Ureter (tissue), 1 donor: ENCODE measurements at regions not wholly inside any gene's neighbourhood (a gene's known extent, or its start where the extent isn't known, plus 50 kb on each side); places are given as distances from the start of the nearest gene placed in this dataset.

Experiments
- DNase-seq: peaks from one replicate; pipeline ENCODE4 v3.0.0-alpha.2; 2020; ENCODE audit warnings: low spot score
- donor health status: DM: yes; HTN: yes; CAD: no.

DNA sequence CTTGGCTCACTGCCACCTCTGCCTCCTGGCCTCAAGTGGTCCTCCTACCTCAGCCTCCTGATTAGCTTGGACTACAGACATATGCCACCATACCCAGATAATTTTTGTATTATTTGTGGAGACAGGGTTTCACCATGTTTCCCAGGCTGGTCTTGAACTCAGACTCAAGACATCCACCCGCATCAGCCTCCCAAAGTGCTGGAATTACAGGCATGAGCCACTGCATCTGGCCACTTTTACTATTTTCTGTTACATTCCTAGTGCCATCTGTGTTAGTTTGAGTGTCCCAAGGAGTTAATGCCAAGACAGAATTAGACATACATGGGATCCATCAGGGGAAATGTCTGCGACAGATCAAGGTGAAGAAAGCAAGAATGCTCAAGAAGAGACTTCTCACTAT lies 288.2 kb upstream of the CTSO start:
- DNase-seq, result no peak

DNA sequence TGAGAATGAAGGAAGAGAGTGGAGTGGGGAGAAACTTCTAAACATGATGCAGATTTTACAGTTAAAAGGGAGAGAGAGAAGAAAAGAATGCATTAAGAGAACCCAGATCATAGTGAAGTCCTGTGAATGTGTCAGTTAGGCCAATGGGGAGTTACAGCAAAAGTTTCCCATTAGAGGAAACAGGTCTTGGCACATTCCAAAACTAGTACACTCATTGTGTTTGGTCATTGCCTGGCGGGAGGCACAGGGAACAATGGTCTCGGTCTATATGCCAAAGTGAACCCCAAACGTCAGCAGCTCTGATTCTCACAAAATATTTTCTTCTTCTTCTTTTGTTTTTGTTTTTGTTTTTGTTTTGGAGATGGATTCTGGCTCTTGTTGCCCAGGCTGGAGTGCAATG lies 284.5 kb upstream of the CTSO start:
- DNase-seq, result no peak

DNA sequence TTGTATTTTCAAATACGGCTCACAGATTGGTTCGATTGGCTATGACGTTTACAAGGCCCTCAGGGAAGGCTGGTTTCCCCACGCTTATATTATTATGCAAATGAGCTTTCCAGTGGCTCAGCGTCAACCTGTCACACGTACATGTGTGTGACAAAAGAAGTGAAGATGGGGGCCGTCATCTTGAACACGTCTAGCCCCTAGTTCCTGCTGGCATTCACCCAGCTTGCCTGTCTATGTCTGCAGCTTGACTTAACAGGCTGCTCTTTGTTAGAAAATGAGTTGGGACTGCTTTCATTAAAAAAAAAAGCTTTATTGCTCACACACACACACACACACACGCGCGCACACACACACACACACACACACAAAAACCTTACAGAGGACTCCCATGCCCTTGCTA lies 283.6 kb upstream of the CTSO start:
- DNase-seq, result no peak

GRCh38 chr4:156230176-156230575 lies 276.5 kb upstream of the CTSO start:
- no peak for DNase-seq

GRCh38 chr4:156228676-156229075 lies 275.0 kb upstream of the CTSO start:
- DNase-seq, result no peak

- DNase-seq, result no peak
Measured at GRCh38 chr4:156227321-156227720, 273.7 kb upstream of the CTSO start.

DNA sequence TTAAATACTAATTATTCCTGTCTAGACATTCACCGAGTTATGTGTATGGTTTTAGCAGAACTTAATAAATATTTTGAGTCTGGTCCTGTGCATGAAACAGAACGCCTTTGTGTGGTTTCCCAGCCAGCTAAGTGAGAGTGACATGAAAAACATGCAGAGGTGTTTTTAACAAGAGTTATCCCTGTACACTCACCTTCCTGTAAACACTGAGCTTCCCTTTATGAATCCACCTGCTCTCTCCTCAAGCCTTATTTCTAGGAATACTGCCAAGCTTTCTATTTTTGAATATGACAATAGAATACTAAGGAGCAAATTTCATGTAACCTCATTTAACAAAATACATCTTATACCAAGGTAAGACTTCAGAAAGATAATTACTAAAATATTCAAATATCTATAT lies 270.3 kb upstream of the CTSO start:
- no peak for DNase-seq

DNA sequence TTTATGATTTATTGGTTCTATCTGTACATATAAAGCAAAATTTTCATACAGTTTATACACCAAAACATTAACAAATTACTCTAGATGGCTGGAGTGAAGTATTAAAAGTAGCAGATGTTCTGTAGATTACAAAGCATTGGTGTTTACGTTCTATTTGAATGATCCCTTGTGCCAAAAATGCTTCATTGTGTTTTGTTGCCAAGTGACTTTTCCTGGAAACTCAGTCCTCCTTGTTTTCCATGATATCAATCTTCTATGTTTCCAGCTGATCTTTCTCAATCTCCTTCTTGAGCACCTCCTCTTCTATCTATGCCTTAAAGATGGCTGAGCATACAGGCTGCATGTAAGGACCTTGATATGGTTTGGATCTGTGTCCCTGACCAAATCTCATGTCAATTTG lies 263.6 kb upstream of the CTSO start:
- DNase-seq, result no peak

DNA sequence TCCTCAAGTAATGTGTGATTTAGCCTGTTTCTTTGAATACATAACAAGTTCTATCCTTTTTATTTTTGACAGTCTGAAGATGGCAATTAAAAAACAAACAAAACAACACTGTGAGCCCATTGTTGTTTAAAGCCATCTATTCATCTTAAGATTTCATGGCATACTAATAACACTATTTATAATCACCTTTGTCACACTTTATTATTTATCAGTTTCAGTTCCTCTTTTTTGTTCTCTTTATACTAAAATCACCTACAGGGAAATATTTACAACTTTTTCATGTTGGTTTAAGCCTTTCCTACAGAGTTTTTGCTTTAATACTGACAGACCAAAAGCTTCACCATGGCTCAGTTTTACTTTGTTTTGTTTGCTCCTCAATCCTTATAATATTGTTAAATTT lies 247.4 kb upstream of the CTSO start:
- DNase-seq, result no peak

GRCh38 chr4:156198511-156198910 lies 244.8 kb upstream of the CTSO start:
- no peak for DNase-seq

DNA sequence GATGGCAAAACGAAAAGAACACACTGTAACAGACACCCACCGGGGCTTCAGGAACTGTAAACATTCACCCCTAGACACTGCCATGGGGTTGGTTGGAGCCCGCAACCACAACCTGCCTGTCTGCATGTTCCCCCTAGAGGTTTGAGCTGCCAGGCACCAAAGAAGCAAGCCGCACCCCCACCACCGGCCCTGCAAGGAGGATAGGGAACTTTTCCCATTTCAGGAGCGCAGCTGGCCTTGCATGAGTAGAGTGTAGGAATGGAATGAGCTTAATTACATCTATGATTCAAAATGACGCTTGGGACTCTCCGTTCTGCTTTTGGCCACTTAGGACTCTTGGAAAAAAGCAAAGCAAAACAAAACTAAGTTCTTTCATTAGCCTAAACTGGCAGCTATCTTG lies 243.6 kb upstream of the CTSO start:
- no peak for DNase-seq

DNA sequence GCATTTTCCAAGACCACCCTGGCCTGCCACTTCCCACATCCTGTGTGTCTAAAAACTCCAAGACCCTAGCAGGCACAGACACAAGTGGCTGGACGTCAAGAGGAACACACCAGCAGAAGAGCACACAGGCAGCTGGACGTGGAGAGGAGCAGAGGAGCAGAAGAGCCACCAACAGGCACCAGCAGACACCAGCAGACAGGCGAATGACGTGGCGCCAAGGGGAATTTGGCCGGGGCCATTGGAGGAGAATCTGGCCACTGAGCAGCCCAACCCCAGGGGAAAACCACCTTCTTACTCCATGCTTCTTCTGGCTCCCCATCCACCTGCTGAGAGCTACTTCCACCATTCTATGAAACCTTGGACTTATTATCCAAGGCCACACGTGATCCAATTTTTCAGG lies 243.1 kb upstream of the CTSO start:
- no peak for DNase-seq

GRCh38 chr4:156195914-156196313 lies 242.2 kb upstream of the CTSO start:
- no peak for DNase-seq

- no peak for DNase-seq
Measured at GRCh38 chr4:156194896-156195295, 241.2 kb upstream of the CTSO start.

GRCh38 chr4:156193800-156194199 lies 240.1 kb upstream of the CTSO start:
- DNase-seq, result no peak

- DNase-seq, result no peak
Measured at GRCh38 chr4:156193106-156193505, 239.4 kb upstream of the CTSO start.

DNA sequence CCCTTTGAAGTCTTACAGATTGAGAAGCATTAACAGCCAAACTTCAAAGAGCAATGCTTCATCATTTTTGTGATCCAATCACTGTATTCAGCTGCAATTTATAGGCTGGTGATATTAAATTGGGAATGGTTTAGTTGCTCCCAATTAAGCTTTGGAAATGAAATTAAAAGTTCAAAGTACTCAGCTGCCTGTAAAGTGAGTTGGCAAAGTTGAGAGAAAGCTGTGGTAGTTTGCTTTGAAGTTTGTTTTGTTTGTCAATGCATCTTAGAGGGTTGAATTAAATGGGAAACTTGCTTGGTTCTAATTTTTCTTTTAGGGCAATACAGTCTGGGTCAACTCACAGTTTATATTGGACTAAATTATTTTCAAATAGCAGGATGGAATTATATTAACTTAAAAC lies 238.4 kb upstream of the CTSO start:
- no peak for DNase-seq

DNA sequence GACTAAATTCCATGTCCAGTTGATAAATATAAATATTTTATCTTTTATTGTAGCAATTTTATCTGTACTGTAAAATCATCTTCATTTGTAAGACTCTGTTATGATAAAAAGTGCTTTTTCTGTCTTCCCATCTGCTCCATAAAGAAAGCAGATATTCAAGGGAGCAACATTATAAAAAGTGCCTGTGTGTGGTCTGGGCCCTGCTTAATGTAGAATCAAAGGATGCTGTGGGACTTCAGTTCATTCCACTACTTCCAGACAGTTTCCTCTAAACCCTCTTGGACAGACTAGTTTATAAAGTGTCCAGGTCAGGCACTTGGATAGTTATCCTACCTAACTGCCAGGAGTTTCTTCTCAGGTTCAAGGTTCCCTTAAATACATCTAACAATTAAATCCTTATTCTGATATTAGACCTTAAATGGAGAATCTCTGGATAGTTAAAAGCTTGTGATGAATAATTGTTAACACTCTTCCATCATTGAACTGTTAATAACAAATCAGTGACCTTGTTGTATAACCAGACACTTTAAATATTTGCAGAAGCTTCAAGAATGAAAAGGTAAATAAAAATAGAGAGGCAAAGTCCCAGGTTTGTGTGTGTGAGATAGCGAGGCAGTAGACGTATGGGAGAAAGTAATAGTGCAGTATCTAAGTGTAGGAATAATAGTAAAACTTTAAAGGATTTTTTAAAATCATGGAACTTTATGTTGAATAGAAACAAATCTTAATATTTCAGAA lies 237.5 kb upstream of the CTSO start:
- no peak for DNase-seq

- no peak for DNase-seq
Measured at GRCh38 chr4:156190615-156191014, 236.9 kb upstream of the CTSO start.

DNA sequence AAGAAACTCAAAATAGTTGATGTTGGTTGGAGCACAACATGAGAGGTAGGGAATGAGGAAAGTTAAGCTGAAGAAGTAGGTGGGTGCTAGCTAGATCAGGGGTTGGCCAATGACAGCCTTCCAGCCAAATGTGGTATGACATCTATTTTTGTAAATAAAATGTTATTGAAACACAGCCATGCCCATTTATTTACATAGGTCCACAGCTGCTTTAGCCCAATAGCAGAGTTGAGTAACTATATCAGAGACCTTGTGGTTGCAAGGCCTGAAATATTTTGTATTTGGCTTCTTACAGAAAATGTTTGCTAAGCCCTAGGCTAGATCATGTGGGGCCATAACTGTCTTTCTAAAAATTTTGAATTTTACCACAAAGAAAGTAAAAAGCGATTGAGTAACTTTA lies 234.9 kb upstream of the CTSO start:
- no peak for DNase-seq

GRCh38 chr4:156186111-156186510 lies 232.4 kb upstream of the CTSO start:
- DNase-seq, result no peak

- no peak for DNase-seq
Measured at GRCh38 chr4:156185514-156186055, 231.9 kb upstream of the CTSO start.

DNA sequence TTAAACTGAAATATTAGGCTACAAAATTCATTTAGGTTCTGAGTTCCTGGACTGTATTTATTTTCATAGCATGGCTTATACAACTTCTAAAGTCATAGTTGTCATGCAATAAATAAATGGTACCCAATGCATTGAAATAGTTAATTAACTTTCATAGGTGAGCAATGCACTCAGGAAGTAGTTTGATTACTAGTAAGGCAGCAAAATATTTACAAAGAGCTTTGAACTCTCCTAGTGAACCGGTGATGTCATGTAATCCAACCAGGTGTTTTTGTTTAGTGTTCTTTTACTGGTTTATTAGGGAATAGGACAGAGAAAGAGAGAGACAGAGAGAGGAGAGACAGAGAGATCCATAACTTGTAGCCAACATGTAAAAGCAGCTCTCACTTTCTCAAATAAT lies 228.6 kb upstream of the CTSO start:
- DNase-seq, result no peak

DNA sequence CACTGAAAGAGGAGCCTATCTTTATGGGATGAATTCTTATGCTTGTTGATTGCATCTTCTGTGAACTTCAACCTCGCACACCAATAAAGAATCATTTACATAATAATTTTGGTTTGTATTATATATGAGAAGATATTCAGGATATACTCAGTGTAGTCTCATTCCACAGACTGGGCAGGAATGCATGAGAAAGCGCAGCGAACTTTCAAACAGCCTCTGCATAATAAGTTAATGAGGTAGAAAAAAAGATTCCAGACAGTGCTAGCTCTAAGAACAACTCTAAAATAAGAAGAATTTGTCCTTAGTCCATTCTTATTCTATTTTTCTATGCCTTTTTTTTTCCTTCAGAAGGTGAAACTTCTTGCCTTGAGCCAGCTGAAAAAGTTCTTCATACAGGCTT lies 224.3 kb upstream of the CTSO start:
- no peak for DNase-seq
